Ovary (tissue), 3 donors: ENCODE measurements at regions not wholly inside any gene's neighbourhood (a gene's known extent, or its start where the extent isn't known, plus 50 kb on each side); places are given as distances from the start of the nearest gene placed in this dataset.

Experiments
- EP300 ChIP-seq: sonication (generic); formaldehyde crosslinking; IDR thresholded peaks from one replicate; pipeline ENCODE4 v1.6.1; 2017; ENCODE audit warnings: antibody characterized with exemption
- POLR2A ChIP-seq: fragments of 450-650 bp; IDR thresholded peaks from one replicate; pipeline ENCODE4 v1.6.1; 2017; ENCODE audit warnings: antibody characterized with exemption, mild to moderate bottlenecking, moderate library complexity
- TF ChIP-seq, protein P1 (sequence below), 3 donors: fragments of 450-650 bp in 2 of 3; fragments of 200-600 bp in 1 of 3; IDR thresholded peaks; one replicate each; pipeline versions ENCODE4 v1.5.1 to v1.8.0; 2016 to 2022; ENCODE audit warnings: antibody characterized with exemption in 3 of 3, mild to moderate bottlenecking in 1 of 3
- donor health status: DM: no; HTN: no; CAD: no.

DNA sequence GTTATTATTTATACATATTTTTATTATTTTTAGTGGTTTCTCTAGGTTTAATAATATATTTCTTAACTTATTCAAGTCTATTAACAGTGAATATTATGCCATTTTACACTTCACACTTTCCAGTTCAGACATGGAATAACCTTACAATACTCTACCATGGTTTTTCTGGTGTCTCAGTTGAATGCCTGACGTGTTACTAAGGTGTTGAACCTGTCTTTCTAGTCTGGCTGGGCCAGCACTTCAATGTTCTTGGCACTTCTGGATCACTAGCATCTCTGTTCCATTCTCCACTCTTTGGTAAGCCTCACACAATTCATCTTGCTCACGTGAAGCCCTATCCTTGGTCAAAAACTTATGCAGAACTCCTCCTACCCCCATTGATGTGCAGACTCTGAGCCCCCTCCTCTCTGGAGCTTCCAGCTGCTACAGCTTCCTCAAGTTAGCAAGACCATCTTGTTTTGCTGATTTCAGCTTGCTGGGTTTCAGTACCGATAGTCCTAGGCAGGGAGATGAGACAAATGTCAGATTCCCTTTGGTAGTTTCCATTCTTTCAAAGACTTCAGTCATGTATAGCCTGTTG is 243.1 kb downstream of the FBXO4 start:
- no peak for TF ChIP-seq POLR2A
- TF ChIP-seq, protein P1, sequence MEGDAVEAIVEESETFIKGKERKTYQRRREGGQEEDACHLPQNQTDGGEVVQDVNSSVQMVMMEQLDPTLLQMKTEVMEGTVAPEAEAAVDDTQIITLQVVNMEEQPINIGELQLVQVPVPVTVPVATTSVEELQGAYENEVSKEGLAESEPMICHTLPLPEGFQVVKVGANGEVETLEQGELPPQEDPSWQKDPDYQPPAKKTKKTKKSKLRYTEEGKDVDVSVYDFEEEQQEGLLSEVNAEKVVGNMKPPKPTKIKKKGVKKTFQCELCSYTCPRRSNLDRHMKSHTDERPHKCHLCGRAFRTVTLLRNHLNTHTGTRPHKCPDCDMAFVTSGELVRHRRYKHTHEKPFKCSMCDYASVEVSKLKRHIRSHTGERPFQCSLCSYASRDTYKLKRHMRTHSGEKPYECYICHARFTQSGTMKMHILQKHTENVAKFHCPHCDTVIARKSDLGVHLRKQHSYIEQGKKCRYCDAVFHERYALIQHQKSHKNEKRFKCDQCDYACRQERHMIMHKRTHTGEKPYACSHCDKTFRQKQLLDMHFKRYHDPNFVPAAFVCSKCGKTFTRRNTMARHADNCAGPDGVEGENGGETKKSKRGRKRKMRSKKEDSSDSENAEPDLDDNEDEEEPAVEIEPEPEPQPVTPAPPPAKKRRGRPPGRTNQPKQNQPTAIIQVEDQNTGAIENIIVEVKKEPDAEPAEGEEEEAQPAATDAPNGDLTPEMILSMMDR (IDR thresholded peaks at IDR 0.05): no peak
- TF ChIP-seq EP300: no peak
